Bronchial epithelial cell (primary cell): ENCODE measurements at regions not wholly inside any gene's neighbourhood (a gene's known extent, or its start where the extent isn't known, plus 50 kb on each side); places are given as distances from the start of the nearest gene placed in this dataset.

ENCODE experiments used
- DNase-seq: peaks from one replicate; pipeline ENCODE4 v3.0.0-alpha.2; 2010; ENCODE audit warnings: low read depth
- FAIRE-seq: peaks from 2 replicates; lab custom pipeline; 2011; peaks lifted over from hg19 to GRCh38; lab: Jason Lieb, UNC
- H3K27me3 ChIP-seq: 2 replicates; pipeline ENCODE4 v1.5.1; 2011; ENCODE audit warnings: low read length; ENCODE audit not compliant: control insufficient read depth, insufficient read depth
- H3K36me3 ChIP-seq: 2 replicates; pipeline ENCODE4 v1.5.1; 2011; ENCODE audit warnings: low read length; ENCODE audit not compliant: control insufficient read depth, insufficient read depth
- H3K4me3 ChIP-seq: 2 replicates; pipeline ENCODE4 v1.5.1; 2011; ENCODE audit warnings: mild to moderate bottlenecking, low read depth, low read length, control low read depth
- TF ChIP-seq, protein P1 (sequence below): IDR thresholded peaks from 2 replicates; pipeline ENCODE4 v1.5.1; 2011; ENCODE audit warnings: mild to moderate bottlenecking, moderate library complexity, low read length, control low read depth, inconsistent platforms; ENCODE audit not compliant: insufficient read depth, severe bottlenecking

- TF ChIP-seq, protein P1, sequence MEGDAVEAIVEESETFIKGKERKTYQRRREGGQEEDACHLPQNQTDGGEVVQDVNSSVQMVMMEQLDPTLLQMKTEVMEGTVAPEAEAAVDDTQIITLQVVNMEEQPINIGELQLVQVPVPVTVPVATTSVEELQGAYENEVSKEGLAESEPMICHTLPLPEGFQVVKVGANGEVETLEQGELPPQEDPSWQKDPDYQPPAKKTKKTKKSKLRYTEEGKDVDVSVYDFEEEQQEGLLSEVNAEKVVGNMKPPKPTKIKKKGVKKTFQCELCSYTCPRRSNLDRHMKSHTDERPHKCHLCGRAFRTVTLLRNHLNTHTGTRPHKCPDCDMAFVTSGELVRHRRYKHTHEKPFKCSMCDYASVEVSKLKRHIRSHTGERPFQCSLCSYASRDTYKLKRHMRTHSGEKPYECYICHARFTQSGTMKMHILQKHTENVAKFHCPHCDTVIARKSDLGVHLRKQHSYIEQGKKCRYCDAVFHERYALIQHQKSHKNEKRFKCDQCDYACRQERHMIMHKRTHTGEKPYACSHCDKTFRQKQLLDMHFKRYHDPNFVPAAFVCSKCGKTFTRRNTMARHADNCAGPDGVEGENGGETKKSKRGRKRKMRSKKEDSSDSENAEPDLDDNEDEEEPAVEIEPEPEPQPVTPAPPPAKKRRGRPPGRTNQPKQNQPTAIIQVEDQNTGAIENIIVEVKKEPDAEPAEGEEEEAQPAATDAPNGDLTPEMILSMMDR, result no peak
- no peaks in the 10 kb centered on the region for H3K27me3 ChIP-seq
- no peak overlapping the region for H3K4me3 ChIP-seq
- no peak for FAIRE-seq
- H3K36me3 ChIP-seq, result no peaks in the 10 kb centered on the region
- DNase-seq, result no peak
These were observed 170.0 kb downstream of the SLC24A2 start for GRCh38 chr9:19618816-19619215.

DNA sequence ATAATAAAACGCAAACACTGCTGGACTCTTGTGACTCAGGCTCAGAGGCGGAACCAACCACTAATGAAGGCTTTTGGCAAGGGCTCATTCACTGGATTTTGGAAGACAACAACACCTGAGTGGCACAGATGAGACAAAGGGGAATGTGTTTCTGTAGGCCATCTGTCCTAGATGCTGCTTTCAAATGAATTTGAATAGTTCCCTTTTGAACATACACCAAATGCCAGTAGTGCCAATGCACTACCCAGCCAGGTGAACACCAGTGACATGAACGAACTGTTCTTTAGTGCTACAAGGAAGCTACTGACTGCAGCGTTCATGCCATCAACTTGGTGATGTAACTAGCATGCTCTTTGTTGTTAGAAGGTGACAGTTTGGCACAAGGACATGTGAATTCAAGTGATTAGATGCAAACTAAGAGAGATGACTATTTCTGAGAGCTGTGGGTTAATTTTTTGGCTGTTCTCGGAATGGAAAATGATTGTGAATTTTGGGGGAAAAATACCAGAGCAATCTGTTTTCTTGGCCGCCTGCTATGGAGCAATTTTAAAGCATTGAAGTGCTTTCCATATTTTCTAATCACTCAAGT lies 173.7 kb downstream of the SLC24A2 start:
- Histone ChIP-seq H3K4me3 (no peak overlapping the region), H3K36me3 (no peaks in the 10 kb centered on the region), H3K27me3 (no peaks in the 10 kb centered on the region)
- FAIRE-seq (peak; percentile 87), DNase-seq (no peak)
- TF ChIP-seq, protein P1, result no peak

GRCh38 chr9:19614294-19614693 lies 174.5 kb downstream of the SLC24A2 start:
- H3K4me3 ChIP-seq, result no peak overlapping the region
- H3K27me3 ChIP-seq, result no peaks in the 10 kb centered on the region
- FAIRE-seq (no peak), DNase-seq (no peak)
- TF ChIP-seq, protein P1, result no peak
- H3K36me3 ChIP-seq, result no peaks in the 10 kb centered on the region

- FAIRE-seq (no peak), DNase-seq (no peak)
- TF ChIP-seq, protein P1, result no peak
- no peak overlapping the region for H3K4me3 ChIP-seq
- no peaks in the 10 kb centered on the region for H3K27me3 ChIP-seq
- no peaks in the 10 kb centered on the region for H3K36me3 ChIP-seq
These were observed 188.3 kb downstream of the SLC24A2 start for GRCh38 chr9:19600538-19600937.

GRCh38 chr9:19598722-19599121 lies 189.9 kb downstream of the ACER2 start:
- no peak for FAIRE-seq
- TF ChIP-seq, protein P1, result no peak
- H3K27me3 ChIP-seq, result no peaks in the 10 kb centered on the region
- H3K4me3 ChIP-seq, result no peak overlapping the region
- no peaks in the 10 kb centered on the region for H3K36me3 ChIP-seq
- no peak for DNase-seq

DNA sequence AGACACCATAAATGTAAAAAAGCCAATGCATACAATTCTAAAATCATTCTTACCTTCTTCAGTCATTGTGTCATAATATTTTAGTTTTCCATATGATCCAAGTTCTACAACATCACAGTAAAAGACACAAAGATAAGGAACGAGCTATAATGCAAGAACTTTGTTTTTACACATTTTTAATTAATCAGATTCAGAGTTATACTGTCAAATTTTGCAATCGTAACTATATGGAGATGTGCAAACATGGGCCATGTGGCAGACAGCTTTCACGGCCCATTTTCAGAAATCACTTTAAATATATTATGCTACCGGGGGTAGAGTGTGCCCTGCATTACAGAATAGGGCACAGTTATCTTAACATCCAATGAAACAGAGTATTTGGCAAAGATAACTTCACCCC lies 188.4 kb downstream of the ACER2 start:
- no peaks in the 10 kb centered on the region for H3K27me3 ChIP-seq
- DNase-seq (no peak), FAIRE-seq (no peak)
- no peak overlapping the region for H3K4me3 ChIP-seq
- no peaks in the 10 kb centered on the region for H3K36me3 ChIP-seq
- TF ChIP-seq, protein P1, result no peak
